ENCODE measurements at regions not wholly inside any gene's neighbourhood (a gene's known extent, or its start where the extent isn't known, plus 50 kb on each side); places are given as distances from the start of the nearest gene placed in this dataset.

- ChIA-PET POLR2A (no interaction called here), CTCF (no interaction called here)
- no peak for TF ChIP-seq ZNF384 (IDR thresholded peaks at IDR 0.05)
- no peak for TF ChIP-seq FOXA1 (IDR thresholded peaks at IDR 0.05)
- no peak for TF ChIP-seq PKNOX1 (IDR thresholded peaks at IDR 0.05)
- no peak for TF ChIP-seq FOXK2 (IDR thresholded peaks at IDR 0.05)
- TF ChIP-seq SP1 (IDR thresholded peaks at IDR 0.05), result no peak
- TF ChIP-seq CTBP1 (IDR thresholded peaks at IDR 0.05; ENCODE audit: borderline replicate concordance), result no peak
- TF ChIP-seq L3MBTL2 (conservative IDR thresholded peaks at IDR 0.05), result no peak
- TF ChIP-seq LEF1 (IDR thresholded peaks at IDR 0.05; ENCODE audit: borderline replicate concordance), result no peak
- no peak for TF ChIP-seq TARDBP (IDR thresholded peaks at IDR 0.05)
- TF ChIP-seq FOXM1 (IDR thresholded peaks at IDR 0.05; ENCODE audit: borderline replicate concordance), result no peak
- no peak for TF ChIP-seq HDGF (IDR thresholded peaks at IDR 0.05; ENCODE audit: borderline replicate concordance)
- DNase-seq (ENCODE audit: extremely low spot score), result no peak
Measured at GRCh38 chr3:166248784-166249183, 411.6 kb upstream of the BCHE start.

- TF ChIP-seq L3MBTL2 (conservative IDR thresholded peaks at IDR 0.05), result no peak
- no peak for TF ChIP-seq BHLHE40 (IDR thresholded peaks at IDR 0.05; ENCODE audit: borderline replicate concordance)
- no peak for TF ChIP-seq FOXM1 (IDR thresholded peaks at IDR 0.05; ENCODE audit: borderline replicate concordance)
- no peak for TF ChIP-seq NFRKB (IDR thresholded peaks at IDR 0.05)
- TF ChIP-seq FOXK2 (IDR thresholded peaks at IDR 0.05), result no peak
- TF ChIP-seq ZNF384 (IDR thresholded peaks at IDR 0.05), result no peak
- TF ChIP-seq FOXA1 (IDR thresholded peaks at IDR 0.05), result no peak
- no peak for TF ChIP-seq SUZ12 (IDR thresholded peaks at IDR 0.05)
- no peak for TF ChIP-seq ARNT (IDR thresholded peaks at IDR 0.05)
- TF ChIP-seq TARDBP (IDR thresholded peaks at IDR 0.05), result no peak
- TF ChIP-seq ELF4 (IDR thresholded peaks at IDR 0.05), result no peak
- no peak for DNase-seq (ENCODE audit: extremely low spot score)
- POLR2A ChIA-PET, result no interaction called here
- CTCF ChIA-PET, result no interaction called here
Measured at GRCh38 chr3:166243511-166243910, 406.3 kb upstream of the BCHE start.

GRCh38 chr3:166223120-166223519 is 385.9 kb upstream of the BCHE start:
- POLR2A ChIA-PET, result no interaction called here
- no peak for DNase-seq (ENCODE audit: extremely low spot score)
- CTCF ChIA-PET, result no interaction called here
- TF ChIP-seq FOXK2 (IDR thresholded peaks at IDR 0.05) (no peak), CTBP1 (IDR thresholded peaks at IDR 0.05; ENCODE audit: borderline replicate concordance) (no peak)

- no peak for TF ChIP-seq L3MBTL2 (conservative IDR thresholded peaks at IDR 0.05)
- no peak for TF ChIP-seq ARNT (IDR thresholded peaks at IDR 0.05)
- ChIA-PET POLR2A (no interaction called here), CTCF (no interaction called here)
- no peak for DNase-seq (ENCODE audit: extremely low spot score)
Measured at GRCh38 chr3:166211451-166211850, 374.2 kb upstream of the BCHE start.

- DNase-seq (ENCODE audit: extremely low spot score), result no peak
- TF ChIP-seq FOXK2 (IDR thresholded peaks at IDR 0.05) (no peak), SP1 (IDR thresholded peaks at IDR 0.05) (no peak), HDGF (IDR thresholded peaks at IDR 0.05; ENCODE audit: borderline replicate concordance) (no peak), ZNF384 (IDR thresholded peaks at IDR 0.05) (no peak), ARNT (IDR thresholded peaks at IDR 0.05) (no peak), BHLHE40 (IDR thresholded peaks at IDR 0.05; ENCODE audit: borderline replicate concordance) (no peak), NFRKB (IDR thresholded peaks at IDR 0.05) (no peak), L3MBTL2 (conservative IDR thresholded peaks at IDR 0.05) (no peak), LEF1 (IDR thresholded peaks at IDR 0.05; ENCODE audit: borderline replicate concordance) (no peak), SUZ12 (IDR thresholded peaks at IDR 0.05) (no peak), ELF4 (IDR thresholded peaks at IDR 0.05) (no peak), PKNOX1 (IDR thresholded peaks at IDR 0.05) (no peak), FOXA1 (IDR thresholded peaks at IDR 0.05) (no peak), FOXM1 (IDR thresholded peaks at IDR 0.05; ENCODE audit: borderline replicate concordance) (no peak), TARDBP (IDR thresholded peaks at IDR 0.05) (no peak), CTBP1 (IDR thresholded peaks at IDR 0.05; ENCODE audit: borderline replicate concordance) (no peak)
- CTCF ChIA-PET, result interaction anchor here (0.7 kb wide), 1 partner anchor 578 kb away, joined by 3 read pairs; no protein-coding TSS in a partner anchor
- POLR2A ChIA-PET, result no interaction called here
Measured at GRCh38 chr3:166209701-166210100, 372.5 kb upstream of the BCHE start.

- TF ChIP-seq ELF4 (IDR thresholded peaks at IDR 0.05) (no peak), SP1 (IDR thresholded peaks at IDR 0.05) (no peak), ARNT (IDR thresholded peaks at IDR 0.05) (no peak), CTBP1 (IDR thresholded peaks at IDR 0.05; ENCODE audit: borderline replicate concordance) (no peak), NFRKB (IDR thresholded peaks at IDR 0.05) (no peak), L3MBTL2 (conservative IDR thresholded peaks at IDR 0.05) (no peak), HDGF (IDR thresholded peaks at IDR 0.05; ENCODE audit: borderline replicate concordance) (no peak)
- ChIA-PET CTCF (no interaction called here), POLR2A (no interaction called here)
- DNase-seq (ENCODE audit: extremely low spot score), result no peak
Measured at GRCh38 chr3:166205158-166205557, 367.9 kb upstream of the BCHE start.

- ChIA-PET POLR2A (no interaction called here), CTCF (no interaction called here)
- DNase-seq (ENCODE audit: extremely low spot score), result no peak
- no peak for TF ChIP-seq LEF1 (IDR thresholded peaks at IDR 0.05; ENCODE audit: borderline replicate concordance)
- no peak for TF ChIP-seq PKNOX1 (IDR thresholded peaks at IDR 0.05)
- TF ChIP-seq FOXA1 (IDR thresholded peaks at IDR 0.05), result no peak
- TF ChIP-seq SUZ12 (IDR thresholded peaks at IDR 0.05), result no peak
- no peak for TF ChIP-seq ZNF384 (IDR thresholded peaks at IDR 0.05)
- TF ChIP-seq CTBP1 (IDR thresholded peaks at IDR 0.05; ENCODE audit: borderline replicate concordance), result no peak
- TF ChIP-seq NFRKB (IDR thresholded peaks at IDR 0.05), result no peak
- no peak for TF ChIP-seq SP1 (IDR thresholded peaks at IDR 0.05)
- TF ChIP-seq BHLHE40 (IDR thresholded peaks at IDR 0.05; ENCODE audit: borderline replicate concordance), result no peak
- TF ChIP-seq L3MBTL2 (conservative IDR thresholded peaks at IDR 0.05), result no peak
- no peak for TF ChIP-seq HDGF (IDR thresholded peaks at IDR 0.05; ENCODE audit: borderline replicate concordance)
- no peak for TF ChIP-seq ARNT (IDR thresholded peaks at IDR 0.05)
Measured at GRCh38 chr3:166201476-166201875, 364.3 kb upstream of the BCHE start.
